ENCODE measurements at regions not wholly inside any gene's neighbourhood (a gene's known extent, or its start where the extent isn't known, plus 50 kb on each side); places are given as distances from the start of the nearest gene placed in this dataset.

- DNase-seq (ENCODE audit: low read depth in 2 of 2): no peak
These were observed 513.6 kb upstream of the SEMA6A start for GRCh38 chr5:117088176-117088575.

- no peak for DNase-seq (ENCODE audit: low read depth in 2 of 2)
These were observed 509.4 kb upstream of the SEMA6A start for GRCh38 chr5:117084067-117084466.

DNA sequence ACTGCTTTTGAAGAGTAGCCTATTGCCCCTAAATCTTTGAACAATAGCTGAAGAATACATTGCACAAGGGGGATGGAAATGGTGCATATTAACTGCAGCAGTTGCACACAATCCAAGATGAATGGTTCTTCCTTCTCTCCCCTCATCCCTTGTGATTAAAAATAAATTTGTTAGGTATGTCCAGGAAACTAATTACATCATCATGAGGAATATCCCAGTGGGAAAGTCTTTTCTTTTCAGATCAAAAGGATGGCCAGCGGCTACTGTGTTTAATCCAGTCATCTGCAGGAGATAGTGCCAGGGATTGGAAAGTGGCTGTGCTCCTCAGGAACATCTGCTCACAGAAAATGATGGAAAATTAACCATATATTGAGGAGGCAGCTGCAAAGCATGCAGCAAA, 508.4 kb upstream of the SEMA6A start:
- DNase-seq (ENCODE audit: low read depth in 2 of 2): no peak

DNA sequence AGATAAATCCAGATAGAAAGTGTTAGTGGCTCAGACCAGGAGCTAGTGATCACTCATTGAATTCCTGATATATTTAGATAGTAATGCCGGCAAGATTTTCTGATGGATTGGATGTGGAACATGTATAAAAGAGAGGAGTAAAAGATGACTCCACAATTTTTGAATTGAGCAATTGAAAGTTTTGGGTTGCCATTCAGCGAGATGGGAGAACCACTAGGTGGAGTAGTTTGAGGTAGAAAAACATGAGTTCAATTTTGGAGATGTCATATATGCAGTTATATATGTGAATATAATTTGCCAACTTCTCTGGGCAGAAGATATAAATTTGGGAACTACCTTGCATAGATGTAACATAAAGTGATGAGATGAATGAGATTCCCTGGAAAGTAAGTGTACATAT, 502.5 kb upstream of the SEMA6A start:
- no peak for DNase-seq (ENCODE audit: low read depth in 2 of 2)

DNA sequence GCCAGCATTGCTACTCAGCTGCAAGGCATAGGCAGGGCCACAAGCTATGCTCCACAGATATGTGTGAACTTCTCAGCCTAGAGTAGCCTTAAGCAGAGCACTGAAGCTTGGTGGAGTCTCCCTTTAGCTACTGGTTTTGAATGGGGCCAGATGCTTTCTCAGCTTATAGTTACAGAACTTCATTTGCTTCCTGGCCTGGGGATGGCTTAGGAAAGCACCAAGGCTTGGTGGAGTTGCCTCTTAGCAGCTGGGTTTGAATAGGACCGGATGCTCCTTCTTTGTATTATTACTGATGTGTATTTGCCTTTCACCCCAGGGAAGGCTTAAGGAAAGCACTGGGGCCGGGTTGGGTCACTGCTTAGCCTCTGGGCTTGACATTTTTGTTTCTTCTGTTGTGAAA, 497.8 kb upstream of the SEMA6A start:
- no peak for DNase-seq (ENCODE audit: low read depth in 2 of 2)

DNA sequence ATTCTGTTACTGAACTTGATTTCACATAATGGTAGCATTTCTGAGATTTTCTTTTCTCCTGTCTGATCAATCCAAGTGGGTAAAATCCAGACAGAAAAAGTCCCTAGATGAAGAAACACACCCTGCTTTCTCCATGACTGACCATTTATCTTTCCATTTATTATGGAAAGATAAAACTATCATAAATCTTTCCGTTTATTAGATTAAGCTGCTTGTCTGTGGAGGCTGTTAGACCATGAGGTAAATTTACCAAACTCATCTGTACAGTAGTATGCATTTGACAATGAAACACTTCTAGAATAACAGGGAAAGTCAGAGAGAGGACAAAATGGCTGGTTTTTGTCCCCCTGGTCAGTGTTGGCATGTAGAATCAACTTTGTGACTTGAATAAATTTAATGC, 491.2 kb upstream of the SEMA6A start:
- DNase-seq (ENCODE audit: low read depth in 2 of 2): no peak

- no peak for DNase-seq (ENCODE audit: low read depth in 2 of 2)
These were observed 490.5 kb upstream of the SEMA6A start for GRCh38 chr5:117065161-117065560.

- DNase-seq (ENCODE audit: low read depth in 2 of 2): no peak
These were observed 485.5 kb upstream of the SEMA6A start for GRCh38 chr5:117060099-117060498.

DNA sequence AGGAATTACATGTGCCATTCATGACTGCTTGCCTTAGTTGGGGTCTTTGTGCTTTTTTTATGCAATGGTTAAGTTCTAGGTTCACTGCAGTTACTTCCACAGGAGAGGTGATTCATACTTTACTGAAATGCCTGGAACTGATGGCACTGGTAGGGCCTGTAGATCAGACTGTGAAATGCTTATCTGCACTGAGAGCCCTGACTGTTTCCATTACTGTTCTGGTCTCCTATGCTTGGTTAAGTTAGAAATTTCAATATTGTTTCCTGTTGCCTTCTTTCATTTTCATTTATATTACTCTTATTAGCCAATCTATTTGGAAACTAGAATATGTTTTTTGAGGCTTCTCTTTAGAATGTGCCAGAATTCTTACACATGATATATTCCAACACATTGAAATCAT, 484.1 kb upstream of the SEMA6A start:
- DNase-seq (ENCODE audit: low read depth in 2 of 2): no peak

- no peak for DNase-seq (ENCODE audit: low read depth in 2 of 2)
These were observed 480.9 kb upstream of the SEMA6A start for GRCh38 chr5:117055517-117055916.

DNA sequence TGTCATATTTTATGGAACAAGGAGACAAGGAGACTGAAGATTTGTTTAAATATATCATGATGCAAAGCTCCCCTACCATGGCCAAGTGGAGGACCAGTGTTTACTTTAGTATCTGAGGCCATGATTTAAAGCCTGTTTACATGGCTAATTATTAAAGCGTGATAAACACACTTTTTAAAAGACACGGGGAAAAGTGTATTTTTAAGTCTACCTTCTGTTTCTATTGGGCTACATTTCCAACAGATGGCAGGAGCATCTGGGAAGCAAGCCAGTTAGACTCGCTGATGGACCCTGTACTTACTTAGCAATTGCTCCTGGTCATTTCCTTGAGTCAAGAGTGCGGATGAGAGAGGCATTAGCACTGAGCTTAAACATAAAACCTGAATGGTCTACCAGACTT, 480.3 kb upstream of the SEMA6A start:
- DNase-seq (ENCODE audit: low read depth in 2 of 2): no peak

DNA sequence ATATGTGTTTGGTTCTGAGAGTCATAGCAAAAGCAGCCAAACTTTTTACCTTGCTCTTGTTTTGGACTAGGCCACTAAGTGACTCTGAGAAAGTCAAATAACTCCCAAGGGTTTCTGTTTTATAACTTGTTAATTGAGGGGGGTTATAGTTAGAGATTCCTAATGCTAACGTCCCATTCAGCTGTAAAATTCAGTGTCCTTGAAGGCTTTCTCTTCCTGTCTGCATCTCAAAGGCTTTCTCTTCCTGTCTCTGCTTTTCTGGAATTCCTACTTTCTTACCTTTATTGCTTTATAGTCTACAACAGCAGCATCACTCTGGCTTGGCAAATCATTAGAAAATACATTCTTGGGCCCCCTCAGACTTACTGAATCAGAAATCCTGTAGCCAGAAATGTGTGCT, 479.5 kb upstream of the SEMA6A start:
- DNase-seq (ENCODE audit: low read depth in 2 of 2): no peak

DNA sequence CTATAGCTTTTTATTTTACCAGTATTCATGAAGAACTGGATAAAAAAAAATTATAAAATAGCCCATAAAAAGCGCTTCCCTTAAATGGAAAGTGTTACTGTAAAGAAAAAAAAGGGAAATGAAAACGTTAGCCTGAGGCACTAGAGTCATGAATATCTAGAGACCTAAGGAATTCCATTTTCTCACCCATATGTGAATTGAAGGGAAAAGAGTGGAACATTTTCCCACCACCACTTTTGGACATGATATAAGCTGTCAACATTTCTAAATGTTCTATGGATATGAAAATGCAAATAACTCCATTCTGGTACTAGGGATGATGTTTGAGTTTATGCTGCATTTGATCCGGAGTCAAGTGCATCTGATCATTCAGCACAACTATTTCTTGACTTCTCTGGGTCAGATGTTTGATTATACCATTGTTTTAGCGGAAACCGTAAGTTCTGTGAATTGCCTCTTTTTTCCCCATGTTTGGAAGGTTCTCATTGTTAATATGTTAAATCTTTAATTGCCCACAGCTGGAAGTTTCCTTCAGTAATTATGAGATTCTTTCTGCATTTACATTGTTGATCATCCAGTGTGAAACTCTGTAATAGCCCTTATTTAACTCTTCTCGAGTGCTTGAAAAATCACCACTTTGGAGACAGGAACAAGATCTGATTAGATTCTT, 467.4 kb upstream of the SEMA6A start:
- DNase-seq (ENCODE audit: low read depth in 2 of 2): no peak

DNA sequence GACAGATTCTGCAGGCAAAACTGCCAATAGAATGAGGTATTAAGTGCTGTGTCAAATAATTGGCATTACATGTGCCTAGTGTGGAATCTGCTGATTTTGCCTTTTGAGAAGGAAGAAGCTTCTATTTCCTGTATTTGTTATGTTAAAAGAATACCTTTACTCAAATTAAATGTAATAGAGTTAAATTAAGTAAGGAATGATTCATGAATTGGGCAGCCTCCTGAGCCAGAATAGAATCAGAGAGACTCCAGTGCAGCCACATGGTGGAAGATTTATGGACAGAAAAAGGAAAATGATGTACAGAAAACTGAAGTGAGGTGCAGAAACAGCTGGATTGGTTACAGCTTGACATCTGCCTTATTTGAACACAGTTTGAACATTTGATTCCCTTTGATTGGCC, 464.4 kb upstream of the SEMA6A start:
- no peak for DNase-seq (ENCODE audit: low read depth in 2 of 2)

DNA sequence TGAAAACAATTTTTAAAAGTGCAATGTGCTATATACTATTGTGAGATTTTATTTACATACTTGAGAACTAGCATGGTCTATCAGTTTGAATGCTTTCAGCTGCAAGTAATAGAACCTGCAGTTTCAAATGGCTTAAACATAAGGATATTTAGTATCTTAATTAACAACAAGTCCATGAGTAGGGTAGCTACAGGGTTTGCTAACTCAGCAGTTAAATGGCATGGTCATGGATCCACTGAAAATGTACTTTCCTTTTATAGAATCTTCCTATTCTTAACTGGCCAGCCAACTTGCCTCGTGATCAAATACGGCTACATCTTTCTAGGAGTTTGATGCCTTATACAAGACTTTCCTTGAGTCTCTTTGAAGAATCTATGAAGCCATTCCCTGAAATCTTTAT, 452.8 kb upstream of the SEMA6A start:
- DNase-seq (ENCODE audit: low read depth in 2 of 2): no peak

DNA sequence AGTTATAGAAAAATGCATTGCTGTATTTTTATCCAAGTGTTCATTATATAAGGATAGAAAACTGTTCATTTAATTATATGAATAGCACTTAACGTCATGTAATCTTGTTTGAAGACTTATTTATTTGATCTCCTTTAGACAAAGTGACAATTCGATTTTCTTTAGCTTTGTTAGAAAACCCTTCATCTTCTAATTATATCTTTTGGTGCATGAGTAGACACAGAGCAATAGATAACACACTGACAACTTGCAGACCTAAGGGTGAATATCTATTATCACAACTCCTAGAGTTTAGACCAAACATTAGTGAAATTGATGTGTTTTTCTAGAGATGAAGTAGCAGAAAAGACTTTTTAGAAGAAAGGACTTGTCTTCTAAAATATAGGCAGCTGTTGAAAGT, 446.4 kb upstream of the SEMA6A start:
- no peak for DNase-seq (ENCODE audit: low read depth in 2 of 2)

- DNase-seq (ENCODE audit: low read depth in 2 of 2): no peak
These were observed 438.8 kb upstream of the SEMA6A start for GRCh38 chr5:117013280-117013877.

DNA sequence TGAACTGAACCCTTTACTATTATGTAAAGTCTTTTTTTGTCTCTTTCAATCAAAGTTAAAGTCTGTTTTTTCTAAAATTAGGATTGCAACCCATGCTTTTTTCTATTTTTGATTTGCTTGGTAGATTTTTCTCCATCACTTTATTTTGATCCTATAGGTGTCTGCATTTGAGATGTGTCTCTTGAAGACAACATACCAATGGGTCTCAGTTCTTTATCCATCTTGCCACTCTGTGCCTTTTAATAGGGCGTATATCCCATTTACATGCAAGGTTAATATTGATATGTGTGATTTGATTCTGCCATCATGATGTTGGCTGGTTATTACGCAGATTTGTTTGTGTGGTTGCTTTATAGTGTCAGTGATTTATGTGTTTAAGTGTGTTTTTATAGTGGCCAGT, 436.0 kb upstream of the SEMA6A start:
- DNase-seq (ENCODE audit: low read depth in 2 of 2): no peak

DNA sequence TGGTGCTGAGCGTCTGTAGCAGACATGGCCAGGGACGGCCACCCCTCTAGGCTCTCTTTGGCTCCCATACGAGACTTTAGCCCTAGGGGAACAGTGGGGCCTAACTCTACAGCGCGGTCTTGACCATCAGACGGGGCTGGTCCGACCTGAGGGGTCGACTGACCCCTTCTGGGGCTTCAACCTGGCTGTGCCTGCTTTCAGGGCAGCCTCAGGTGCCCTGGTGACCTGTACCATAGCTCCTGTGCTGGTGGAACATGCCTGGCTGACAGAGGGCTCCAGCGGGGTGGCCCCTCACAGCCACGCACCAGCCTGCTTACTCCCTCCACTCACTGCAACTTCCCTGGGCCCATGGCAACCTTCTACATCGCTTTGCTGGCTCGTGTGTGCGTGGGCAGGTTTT, 423.4 kb upstream of the SEMA6A start:
- DNase-seq (ENCODE audit: low read depth in 2 of 2): no peak

DNA sequence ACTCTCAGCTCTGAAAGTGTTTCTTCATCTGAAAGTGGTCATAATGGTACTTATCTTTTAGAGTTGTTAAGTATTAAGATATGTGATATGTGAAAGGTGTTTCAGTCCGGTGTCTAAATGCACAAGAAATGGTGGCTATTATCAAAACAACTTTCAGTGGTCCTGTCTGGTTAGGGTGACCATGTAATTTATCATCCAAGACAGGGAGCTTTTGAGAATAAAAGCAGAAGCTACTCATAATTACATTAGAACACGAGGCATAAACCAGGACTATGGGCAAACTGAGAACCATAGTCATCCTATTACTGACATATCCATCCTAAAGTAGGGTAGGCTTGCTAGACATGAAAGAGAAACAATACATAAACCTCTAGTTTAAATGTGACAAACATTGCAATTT, 418.1 kb upstream of the SEMA6A start:
- DNase-seq (ENCODE audit: low read depth in 2 of 2): no peak

- no peak for DNase-seq (ENCODE audit: low read depth in 2 of 2)
These were observed 415.4 kb upstream of the SEMA6A start for GRCh38 chr5:116989995-116990394.

GRCh38 chr5:116982035-116982434, 407.4 kb upstream of the SEMA6A start:
- DNase-seq (ENCODE audit: low read depth in 2 of 2): no peak

DNA sequence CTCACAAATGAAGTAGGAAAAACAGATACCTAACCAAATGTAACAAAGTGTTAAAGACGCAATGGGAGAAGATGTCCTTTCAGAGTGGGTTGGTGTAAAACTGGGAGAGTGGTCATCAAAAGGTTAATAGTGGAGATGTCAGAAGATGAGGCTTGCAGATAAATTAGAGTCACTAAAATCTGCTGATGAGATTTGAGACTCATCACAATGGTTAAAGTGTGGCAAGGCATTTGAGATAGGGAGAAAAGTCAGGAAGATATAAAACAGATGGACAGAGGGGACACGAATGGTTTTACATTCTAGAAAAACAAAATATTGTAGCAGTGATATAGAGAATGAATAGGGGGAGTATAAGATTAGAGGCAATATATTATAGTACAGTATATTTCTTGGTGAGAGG, 406.0 kb upstream of the SEMA6A start:
- no peak for DNase-seq (ENCODE audit: low read depth in 2 of 2)

- no peak for DNase-seq (ENCODE audit: low read depth in 2 of 2)
These were observed 402.1 kb upstream of the SEMA6A start for GRCh38 chr5:116976767-116977166.
